ENCODE measurements at regions not wholly inside any gene's neighbourhood (a gene's known extent, or its start where the extent isn't known, plus 50 kb on each side); places are given as distances from the start of the nearest gene placed in this dataset.
A peak's percentile ranks its signal among the peaks of the same experiment; 100 is the strongest.
"Not testable (repeated sequence)": the region's sequence is repeated elsewhere in the genome, so short reads cannot be mapped to it uniquely, and the experiment has no call there.

GRCh38 chr4:81594490-81595159 is 122.9 kb upstream of the RASGEF1B start:
- DNase-seq: no peak

GRCh38 chr4:81592701-81593100 is 121.0 kb upstream of the RASGEF1B start:
- DNase-seq: no peak

GRCh38 chr4:81590596-81590995 is 118.9 kb upstream of the RASGEF1B start:
- no peak for DNase-seq

GRCh38 chr4:81589262-81589661 is 117.6 kb upstream of the RASGEF1B start:
- DNase-seq: no peak

GRCh38 chr4:81586706-81587105 is 115.0 kb upstream of the RASGEF1B start:
- no peak for DNase-seq

GRCh38 chr4:81580994-81581374 is 109.3 kb upstream of the RASGEF1B start:
- not testable (repeated sequence) for DNase-seq

- DNase-seq: no peak
These were observed 108.8 kb upstream of the RASGEF1B start for GRCh38 chr4:81580346-81580993.

GRCh38 chr4:81577392-81577791 is 105.7 kb upstream of the RASGEF1B start:
- DNase-seq: no peak

GRCh38 chr4:81574991-81575390 is 103.3 kb upstream of the RASGEF1B start:
- DNase-seq: peak; percentile 58

GRCh38 chr4:81573840-81574239 is 102.1 kb upstream of the RASGEF1B start:
- no peak for DNase-seq

- DNase-seq: no peak
These were observed 100.7 kb upstream of the RASGEF1B start for GRCh38 chr4:81572402-81572801.

- DNase-seq: no peak
These were observed 99.4 kb upstream of the RASGEF1B start for GRCh38 chr4:81571105-81571504.

- no peak for DNase-seq
These were observed 94.5 kb upstream of the RASGEF1B start for GRCh38 chr4:81566161-81566591.

- DNase-seq: peak; percentile 71
These were observed 93.6 kb upstream of the RASGEF1B start for GRCh38 chr4:81565142-81565870.

GRCh38 chr4:81564025-81564424 is 92.3 kb upstream of the RASGEF1B start:
- DNase-seq: no peak

GRCh38 chr4:81562093-81562492 is 90.4 kb upstream of the RASGEF1B start:
- DNase-seq: no peak

- no peak for DNase-seq
These were observed 85.6 kb upstream of the RASGEF1B start for GRCh38 chr4:81557306-81557705.

GRCh38 chr4:81555489-81555888 is 83.8 kb upstream of the RASGEF1B start:
- DNase-seq: no peak

- DNase-seq: no peak
These were observed 80.4 kb upstream of the RASGEF1B start for GRCh38 chr4:81552086-81552485.

- DNase-seq: no peak
These were observed 78.7 kb upstream of the RASGEF1B start for GRCh38 chr4:81550388-81550859.

GRCh38 chr4:81549984-81550383 is 78.3 kb upstream of the RASGEF1B start:
- no peak for DNase-seq

- no peak for DNase-seq
These were observed 75.1 kb upstream of the RASGEF1B start for GRCh38 chr4:81546777-81547176.

Measured in tongue (tissue), 1 donor.